ENCODE measurements at regions not wholly inside any gene's neighbourhood (a gene's known extent, or its start where the extent isn't known, plus 50 kb on each side); places are given as distances from the start of the nearest gene placed in this dataset.
A peak's percentile ranks its signal among the peaks of the same experiment; 100 is the strongest.

GRCh38 chr2:239693761-239694415 is 293.1 kb upstream of the HDAC4 start:
- intact Hi-C loops (cut with DNase I, micrococcal nuclease): no loop called here
- ATAC-seq (no peak), DNase-seq (no peak)

- DNase-seq (no peak), ATAC-seq (no peak)
- intact Hi-C loops (cut with DNase I, micrococcal nuclease): no loop called here
Measured at GRCh38 chr2:239693330-239693729, 292.5 kb upstream of the HDAC4 start.

GRCh38 chr2:239692919-239693318 is 292.1 kb upstream of the HDAC4 start:
- ATAC-seq: no peak
- intact Hi-C loops (cut with DNase I, micrococcal nuclease): no loop called here
- DNase-seq: no peak

GRCh38 chr2:239692362-239692851 is 291.6 kb upstream of the HDAC4 start:
- no peak for ATAC-seq
- no peak for DNase-seq
- intact Hi-C loops (cut with DNase I, micrococcal nuclease): no loop called here

- DNase-seq (no peak), ATAC-seq (no peak)
- intact Hi-C loops (cut with DNase I, micrococcal nuclease): no loop called here
Measured at GRCh38 chr2:239691720-239692119, 290.9 kb upstream of the HDAC4 start.

GRCh38 chr2:239690651-239691631 is 290.1 kb upstream of the HDAC4 start:
- intact Hi-C loops (cut with DNase I, micrococcal nuclease): no loop called here
- DNase-seq (no peak), ATAC-seq (no peak)

- intact Hi-C loops (cut with DNase I, micrococcal nuclease): no loop called here
- ATAC-seq: no peak
Measured at GRCh38 chr2:239689985-239690384, 289.2 kb upstream of the HDAC4 start.

GRCh38 chr2:239689410-239689809 is 288.6 kb upstream of the HDAC4 start:
- DNase-seq (no peak), ATAC-seq (no peak)
- intact Hi-C loops (cut with DNase I, micrococcal nuclease): no loop called here

More at GRCh38 chr2:239689985-239690384, 289.2 kb upstream of the HDAC4 start:
- no peak for DNase-seq

GRCh38 chr2:239688840-239689239 is 288.0 kb upstream of the HDAC4 start:
- DNase-seq (no peak), ATAC-seq (no peak)
- intact Hi-C loops (cut with DNase I, micrococcal nuclease): no loop called here

GRCh38 chr2:239688122-239688681 is 287.4 kb upstream of the HDAC4 start:
- intact Hi-C loops (cut with DNase I, micrococcal nuclease): no loop called here
- ATAC-seq: no peak
- DNase-seq: peak in 1 of 2 donors; percentile 15

GRCh38 chr2:239687441-239687840 is 286.6 kb upstream of the HDAC4 start:
- DNase-seq (peak in 1 of 2 donors; percentile 9), ATAC-seq (no peak)
- intact Hi-C loops (cut with DNase I, micrococcal nuclease): no loop called here

- peak in 1 of 2 donors; percentile 8 for DNase-seq
- intact Hi-C loops (cut with DNase I, micrococcal nuclease): no loop called here
- ATAC-seq: no peak
Measured at GRCh38 chr2:239685965-239686364, 285.1 kb upstream of the HDAC4 start.

- intact Hi-C loops (cut with DNase I, micrococcal nuclease): no loop called here
- peak in 1 of 2 donors; percentile 9 for DNase-seq
- ATAC-seq: no peak
Measured at GRCh38 chr2:239685556-239685955, 284.7 kb upstream of the HDAC4 start.

- ATAC-seq (no peak), DNase-seq (no peak)
- intact Hi-C loops (cut with DNase I, micrococcal nuclease): no loop called here
Measured at GRCh38 chr2:239684996-239685395, 284.2 kb upstream of the HDAC4 start.

- intact Hi-C loops (cut with DNase I, micrococcal nuclease): no loop called here
- ATAC-seq (no peak), DNase-seq (no peak)
Measured at GRCh38 chr2:239684271-239684810, 283.5 kb upstream of the HDAC4 start.

GRCh38 chr2:239682518-239682917 is 281.7 kb upstream of the HDAC4 start:
- no peak for ATAC-seq
- intact Hi-C loops (cut with DNase I, micrococcal nuclease): no loop called here
- DNase-seq: no peak

- DNase-seq (no peak), ATAC-seq (no peak)
- intact Hi-C loops (cut with DNase I, micrococcal nuclease): no loop called here
Measured at GRCh38 chr2:239679755-239680154, 278.9 kb upstream of the HDAC4 start.

- intact Hi-C loops (cut with DNase I, micrococcal nuclease): no loop called here
- DNase-seq (no peak), ATAC-seq (no peak)
Measured at GRCh38 chr2:239678666-239679296, 278.0 kb upstream of the HDAC4 start.

- DNase-seq (no peak), ATAC-seq (no peak)
- intact Hi-C loops (cut with DNase I, micrococcal nuclease): no loop called here
Measured at GRCh38 chr2:239678186-239678490, 277.3 kb upstream of the HDAC4 start.

Data from left colon (tissue), 2 donors.